GM12872 (cell line): ENCODE measurements at regions not wholly inside any gene's neighbourhood (a gene's known extent, or its start where the extent isn't known, plus 50 kb on each side); places are given as distances from the start of the nearest gene placed in this dataset.

Source experiments
- CTCF ChIP-seq: IDR thresholded peaks from 3 replicates; pipeline ENCODE4 v1.5.1; 2011; ENCODE audit warnings: low read depth, mild to moderate bottlenecking, low read length, moderate library complexity; ENCODE audit not compliant: insufficient read depth

- no peak for TF ChIP-seq CTCF
Observed at GRCh38 chr2:133641942-133642725, 73.9 kb upstream of the NCKAP5 start.

GRCh38 chr2:133642791-133643191 lies 74.5 kb upstream of the NCKAP5 start:
- no peak for TF ChIP-seq CTCF

GRCh38 chr2:133643863-133644262 lies 75.6 kb upstream of the NCKAP5 start:
- no peak for TF ChIP-seq CTCF

- TF ChIP-seq CTCF, result no peak
Observed at GRCh38 chr2:133644846-133645245, 76.6 kb upstream of the NCKAP5 start.

- no peak for TF ChIP-seq CTCF
Observed at GRCh38 chr2:133651861-133652260, 83.6 kb upstream of the NCKAP5 start.

- TF ChIP-seq CTCF, result no peak
Observed at GRCh38 chr2:133652398-133652797, 84.1 kb upstream of the NCKAP5 start.

GRCh38 chr2:133653056-133653455 lies 84.8 kb upstream of the NCKAP5 start:
- TF ChIP-seq CTCF, result no peak
